H1 (cell line): ENCODE measurements at regions not wholly inside any gene's neighbourhood (a gene's known extent, or its start where the extent isn't known, plus 50 kb on each side); places are given as distances from the start of the nearest gene placed in this dataset.

Source experiments
- CTCF ChIA-PET: fragments of 300-600 bp; sonication (Branson Sonifier 250); formaldehyde crosslinking; loops from one replicate; lab custom pipeline; 2021; ENCODE audit not compliant: partially characterized antibody; lab: Charles Lee
- POLR2A ChIA-PET: fragments of 300-600 bp; sonication (Branson Sonifier 250); formaldehyde crosslinking; loops from one replicate; lab custom pipeline; 2021; ENCODE audit warnings: inconsistent platforms; ENCODE audit not compliant: partially characterized antibody; lab: Charles Lee
- DNase-seq, 2 experiments: peaks; one replicate each; pipeline versions ENCODE4 v3.0.0 to v3.0.0-alpha.2; 2010 to 2022; ENCODE audit warnings: low spot score in 2 of 2, low read depth in 1 of 2, mixed read lengths in 1 of 2
- FAIRE-seq: peaks from 2 replicates; lab custom pipeline; 2011; peaks lifted over from hg19 to GRCh38; lab: Jason Lieb, UNC
- H2AFZ ChIP-seq: 2 replicates; pipeline ENCODE4 v1.8.1; 2012; ENCODE audit warnings: low read length, inconsistent platforms
- H2AK5ac ChIP-seq: 2 replicates; pipeline ENCODE4 v1.6.1; 2013; ENCODE audit warnings: low read depth, low read length
- H2BK120ac ChIP-seq: replicated peaks from 2 replicates; pipeline ENCODE3; 2013; ENCODE audit warnings: low read depth, low read length, inconsistent platforms
- H2BK12ac ChIP-seq: 2 replicates; pipeline ENCODE4 v1.6.1; 2013; ENCODE audit warnings: low read depth, low read length
- H2BK15ac ChIP-seq: 2 replicates; pipeline ENCODE4 v1.6.1; 2013; ENCODE audit warnings: low read length
- H2BK20ac ChIP-seq: 2 replicates; pipeline ENCODE4 v1.6.1; 2013; ENCODE audit warnings: low read length
- H2BK5ac ChIP-seq: 2 replicates; pipeline ENCODE4 v1.6.1; 2013; ENCODE audit warnings: low read depth, low read length
- H3K14ac ChIP-seq: 2 replicates; pipeline ENCODE4 v1.6.1; 2013; ENCODE audit warnings: inconsistent platforms; ENCODE audit not compliant: insufficient read length
- H3K18ac ChIP-seq: 2 replicates; pipeline ENCODE4 v1.6.1; 2013; ENCODE audit warnings: low read length; ENCODE audit errors: extremely low read depth
- H3K23ac ChIP-seq: 2 replicates; pipeline ENCODE4 v1.6.1; 2013; ENCODE audit warnings: inconsistent platforms; ENCODE audit not compliant: insufficient read length
- H3K23me2 ChIP-seq: 2 replicates; pipeline ENCODE4 v1.6.1; 2013; ENCODE audit warnings: low read depth, low read length
- H3K27ac ChIP-seq: 2 replicates; pipeline ENCODE4 v1.6.1; 2011; ENCODE audit warnings: low read depth, low read length, inconsistent platforms
- H3K27me3 ChIP-seq, 4 experiments: replicated peaks in 1 of 4; 1 replicate in 1 of 4; 2 replicates in 3 of 4; pipeline versions ENCODE4 v1.6.1 to v1.8.1; 2011 to 2013; ENCODE audit warnings: low read length in 3 of 4, mild to moderate bottlenecking in 3 of 4, inconsistent platforms in 2 of 4, mixed read lengths in 2 of 4, moderate library complexity in 1 of 4; ENCODE audit not compliant: control insufficient read depth in 3 of 4, insufficient read depth in 3 of 4; ENCODE audit errors: extremely low read depth in 1 of 4
- H3K36me3 ChIP-seq, 4 experiments: 2 replicates each; pipeline versions ENCODE4 v1.6.1 to v1.8.1; 2011 to 2013; ENCODE audit warnings: mild to moderate bottlenecking in 4 of 4, low read length in 3 of 4, moderate library complexity in 2 of 4, control low read depth in 1 of 4, inconsistent platforms in 1 of 4; ENCODE audit not compliant: insufficient read depth in 4 of 4, control insufficient read depth in 2 of 4
- H3K4ac ChIP-seq: replicated peaks from 2 replicates; pipeline ENCODE3; 2013; ENCODE audit warnings: low read length, low read depth, mixed read lengths, inconsistent platforms; ENCODE audit not compliant: insufficient read length
- H3K4me1 ChIP-seq, 4 experiments: replicated peaks in 1 of 4; 1 replicate in 1 of 4; 2 replicates in 3 of 4; pipeline versions ENCODE4 v1.6.1 to v1.8.1; 2011 to 2013; ENCODE audit warnings: low read length in 3 of 4, inconsistent platforms in 2 of 4, mixed read lengths in 1 of 4; ENCODE audit not compliant: insufficient read depth in 4 of 4, control insufficient read depth in 3 of 4
- H3K4me2 ChIP-seq, 2 experiments: 2 replicates each; pipeline versions ENCODE4 v1.6.1 to v1.8.1; 2011 to 2013; ENCODE audit warnings: low read depth in 2 of 2, low read length in 2 of 2, control low read depth in 1 of 2, inconsistent platforms in 1 of 2, mild to moderate bottlenecking in 1 of 2; ENCODE audit not compliant: insufficient read depth in 1 of 2
- H3K4me3 ChIP-seq, 4 experiments: fragments of 200-600, 300-600 bp in 1 of 4; sonication (generic), shearing (Covaris generic), sonication (Bioruptor Twin) in 1 of 4; 2 replicates each; pipeline versions ENCODE4 v1.5.1 to v1.8.1; 2011 to 2016; ENCODE audit warnings: low read length in 4 of 4, low read depth in 3 of 4, control low read depth in 2 of 4, inconsistent platforms in 2 of 4, mild to moderate bottlenecking in 2 of 4, mixed read lengths in 1 of 4, moderate library complexity in 1 of 4; ENCODE audit not compliant: insufficient read depth in 2 of 4; ENCODE audit errors: extremely low read depth in 1 of 4
- H3K56ac ChIP-seq: replicated peaks from 2 replicates; pipeline ENCODE3; 2013; ENCODE audit warnings: low read depth, mild to moderate bottlenecking, mixed read lengths, low read length, inconsistent platforms; ENCODE audit not compliant: insufficient read length
- H3K79me1 ChIP-seq: 2 replicates; pipeline ENCODE4 v1.6.1; 2013; ENCODE audit warnings: low read depth, low read length, control low read depth
- H3K79me2 ChIP-seq, 2 experiments: 2 replicates each; pipeline versions ENCODE4 v1.6.1 to v1.8.1; 2012 to 2013; ENCODE audit warnings: low read length in 2 of 2, mild to moderate bottlenecking in 2 of 2, inconsistent platforms in 1 of 2; ENCODE audit not compliant: insufficient read depth in 2 of 2, control insufficient read depth in 1 of 2
- H3K9ac ChIP-seq, 4 experiments: replicated peaks in 1 of 4; 1 replicate in 1 of 4; 2 replicates in 3 of 4; pipeline versions ENCODE4 v1.6.1 to v1.8.1; 2011 to 2013; ENCODE audit warnings: low read depth in 3 of 4, low read length in 3 of 4, control low read depth in 2 of 4, mild to moderate bottlenecking in 2 of 4, moderate library complexity in 2 of 4, inconsistent platforms in 1 of 4; ENCODE audit errors: extremely low read depth in 1 of 4
- H3K9me3 ChIP-seq, 2 experiments: 2 replicates each; pipeline versions ENCODE4 v1.6.1 to v1.8.1; 2012 to 2013; ENCODE audit warnings: mild to moderate bottlenecking in 2 of 2, moderate library complexity in 2 of 2, control low read depth in 1 of 2, inconsistent platforms in 1 of 2, low read depth in 1 of 2, low read length in 1 of 2, mixed read lengths in 1 of 2; ENCODE audit not compliant: insufficient read depth in 2 of 2
- H4K20me1 ChIP-seq, 2 experiments: replicated peaks in 1 of 2; 2 replicates each; pipeline versions ENCODE3 to v1.8.1; 2011 to 2013; ENCODE audit warnings: inconsistent platforms in 2 of 2, low read length in 2 of 2, mild to moderate bottlenecking in 1 of 2; ENCODE audit not compliant: insufficient read depth in 2 of 2, control insufficient read depth in 1 of 2
- H4K5ac ChIP-seq: 2 replicates; pipeline ENCODE4 v1.6.1; 2013; ENCODE audit warnings: low read length, low read depth, mixed read lengths, inconsistent platforms; ENCODE audit not compliant: insufficient read length
- H4K8ac ChIP-seq: 2 replicates; pipeline ENCODE4 v1.8.0; 2013; ENCODE audit warnings: mild to moderate bottlenecking, moderate library complexity, low read length, inconsistent platforms; ENCODE audit not compliant: insufficient read depth; ENCODE audit errors: extremely low read depth
- H4K91ac ChIP-seq: replicated peaks from 2 replicates; pipeline ENCODE3; 2013; ENCODE audit warnings: low read length, mixed read lengths, inconsistent platforms; ENCODE audit not compliant: insufficient read length
- BACH1 ChIP-seq: IDR thresholded peaks from 2 replicates; pipeline ENCODE4 v1.6.1; 2012; ENCODE audit warnings: low read length, improper control_type of control experiment
- EGR1 ChIP-seq: IDR thresholded peaks from 2 replicates; pipeline ENCODE4 v1.6.1; 2011; ENCODE audit warnings: low read depth, low read length, borderline replicate concordance
- FOSL1 ChIP-seq: IDR thresholded peaks from 2 replicates; pipeline ENCODE4 v1.6.1; 2011; ENCODE audit warnings: mild to moderate bottlenecking, low read depth, low read length, moderate library complexity; ENCODE audit not compliant: insufficient read depth
- HDAC2 ChIP-seq, 2 experiments: fragments of 300-600 bp in 1 of 2; sonication (generic) in 1 of 2; IDR thresholded peaks; 2 replicates each; pipeline ENCODE4 v1.6.1; 2011 to 2012; ENCODE audit warnings: low read depth in 2 of 2, low read length in 2 of 2, mild to moderate bottlenecking in 2 of 2, moderate library complexity in 2 of 2, borderline replicate concordance in 1 of 2, inconsistent platforms in 1 of 2
- JUN ChIP-seq: IDR thresholded peaks from 2 replicates; pipeline ENCODE4 v1.6.1; 2011; ENCODE audit warnings: low read depth, mild to moderate bottlenecking, improper control_type of control experiment, low read length
- KDM4A ChIP-seq: IDR thresholded peaks from one replicate; pipeline ENCODE4 v1.7.1; 2012; ENCODE audit warnings: low read depth, mild to moderate bottlenecking, moderate library complexity, low read length, inconsistent platforms; ENCODE audit not compliant: severe bottlenecking
- MAFK ChIP-seq: IDR thresholded peaks from 2 replicates; pipeline ENCODE4 v1.6.1; 2012; ENCODE audit warnings: low read depth, mild to moderate bottlenecking, improper control_type of control experiment, low read length
- NANOG ChIP-seq: IDR thresholded peaks from 2 replicates; pipeline ENCODE4 v1.6.1; 2011; ENCODE audit warnings: low read length, low read depth, mild to moderate bottlenecking, inconsistent platforms; ENCODE audit not compliant: insufficient read depth, poor library complexity, severe bottlenecking
- RAD21 ChIP-seq, 2 experiments: IDR thresholded peaks in 1 of 2; conservative IDR thresholded peaks in 1 of 2; 2 replicates each; pipeline ENCODE4 v1.6.1; 2011; ENCODE audit warnings: low read depth in 2 of 2, low read length in 2 of 2, improper control_type of control experiment in 1 of 2, inconsistent platforms in 1 of 2, mild to moderate bottlenecking in 1 of 2, moderate library complexity in 1 of 2
- SUZ12 ChIP-seq: fragments of 200-600 bp; sonication (generic); IDR thresholded peaks from 2 replicates; pipeline ENCODE4 v1.6.1; 2012; ENCODE audit warnings: mild to moderate bottlenecking, inconsistent platforms, low read length, moderate library complexity, mixed read lengths
- WGBS, 2 experiments: shearing (Covaris generic) in 1 of 2; methylation state at CpG; one replicate each; pipeline versions ENCODE4 v1.1.6 to v1.1.7; 2013 to 2015; ENCODE audit warnings: low lambda C conversion rate in 2 of 2, mixed read lengths in 2 of 2, inconsistent platforms in 1 of 2, low coverage in 1 of 2, missing lambda C conversion rate in 1 of 2; ENCODE audit not compliant: insufficient replicate concordance in 2 of 2, insufficient coverage in 1 of 2, insufficient read length in 1 of 2; ENCODE audit errors: extremely low coverage in 1 of 2, missing lambda C conversion rate in 1 of 2; 5-methylcytosine and 5-hydroxymethylcytosine counted together
- TF ChIP-seq, protein P1 (sequence below): IDR thresholded peaks from 2 replicates; pipeline ENCODE4 v1.6.1; 2011; ENCODE audit warnings: low read depth, mild to moderate bottlenecking, low read length; ENCODE audit not compliant: insufficient read depth

DNA sequence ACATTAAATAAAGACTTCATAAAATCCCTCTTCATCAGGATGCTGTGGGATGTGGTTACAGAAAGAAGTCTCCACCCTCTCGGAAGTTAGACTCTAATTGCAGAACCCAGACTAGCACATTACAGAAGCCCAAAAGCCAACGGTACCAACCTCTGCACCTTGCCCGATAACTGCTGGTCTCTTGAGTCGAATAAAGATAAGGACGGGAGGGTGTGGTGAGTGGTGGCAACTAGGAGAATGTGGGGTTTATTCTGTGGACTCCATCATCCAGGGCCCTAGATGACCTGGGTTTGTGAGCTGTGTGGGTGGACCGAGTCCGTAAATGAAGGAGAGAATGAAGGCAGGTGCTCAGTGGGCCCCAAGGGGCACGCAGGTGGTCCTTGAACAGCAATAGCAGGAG lies 462.8 kb upstream of the ID2 start:
- ChIA-PET CTCF (interaction anchor here (0.9 kb wide), 1 partner anchor 292 kb away, joined by 3 read pairs; no protein-coding TSS in a partner anchor), POLR2A (no interaction called here)
- Histone ChIP-seq H2AFZ (no peak overlapping the region), H3K9ac (no peak overlapping the region), H3K79me1 (no peaks in the 10 kb centered on the region), H2BK12ac (no peak overlapping the region), H3K27me3 (no peaks in the 10 kb centered on the region), H3K56ac (no peak overlapping the region), H4K20me1 (no peaks in the 10 kb centered on the region), H3K9me3 (no peaks in the 10 kb centered on the region), H4K91ac (no peak overlapping the region), H3K36me3 (no peaks in the 10 kb centered on the region), H2BK20ac (no peak overlapping the region), H3K18ac (no peak overlapping the region; the same call in 1 of the 2 replicates), H3K4me2 (no peak overlapping the region), H2BK120ac (no peak overlapping the region), H2AK5ac (no peak overlapping the region), H3K79me2 (no peaks in the 10 kb centered on the region), H3K4ac (no peak overlapping the region), H3K4me1 (peaks cover 4 to 16% (median 9%) of the 10 kb centered on the region in 4 experiments), H2BK5ac (no peak overlapping the region), H3K23me2 (no peaks in the 10 kb centered on the region), H3K23ac (no peak overlapping the region), H4K8ac (no peak overlapping the region; the same call in 1 of the 2 replicates), H2BK15ac (no peak overlapping the region), H3K14ac (no peak overlapping the region), H3K4me3 (no peak overlapping the region), H3K27ac (no peak overlapping the region), H4K5ac (no peak overlapping the region)
- TF ChIP-seq MAFK (no peak), HDAC2 (IDR thresholded peaks at IDR 0.05; ENCODE audit: borderline replicate concordance in 1 of 2, low read depth in 2 of 2, low read length in 2 of 2) (no peak), KDM4A (no peak), BACH1 (no peak), RAD21 (IDR thresholded peaks at IDR 0.05 in 1 of 2, conservative IDR thresholded peaks at IDR 0.05 in 1 of 2; ENCODE audit: low read depth in 2 of 2, low read length in 2 of 2) (no peak), EGR1 (no peak), JUN (no peak), SUZ12 (no peak), NANOG (no peak), FOSL1 (no peak)
- TF ChIP-seq, protein P1, sequence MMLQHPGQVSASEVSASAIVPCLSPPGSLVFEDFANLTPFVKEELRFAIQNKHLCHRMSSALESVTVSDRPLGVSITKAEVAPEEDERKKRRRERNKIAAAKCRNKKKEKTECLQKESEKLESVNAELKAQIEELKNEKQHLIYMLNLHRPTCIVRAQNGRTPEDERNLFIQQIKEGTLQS, result no peak
- WGBS, 2 experiments, result 88% methylated on average over 8 of the region's 8 CpGs; no CpG with 5 or more reads in 1 of the 2 experiments
- FAIRE-seq, result no peak
- no peak for DNase-seq
